ENCODE measurements at regions not wholly inside any gene's neighbourhood (a gene's known extent, or its start where the extent isn't known, plus 50 kb on each side); places are given as distances from the start of the nearest gene placed in this dataset.

- no peaks in the 10 kb centered on the region for H3K36me3 ChIP-seq (ENCODE audit: insufficient read depth, low read length)
- H3K9ac ChIP-seq (ENCODE audit: low read depth, low read length), result no peak overlapping the region
- no peaks in the 10 kb centered on the region for H3K9me3 ChIP-seq (ENCODE audit: control insufficient read depth, insufficient read depth, low read length)
- H3K4me1 ChIP-seq (ENCODE audit: insufficient read depth, low read length), result 0 out of 2 replicates have a peak, but pooled peaks cover under 1% of the 10 kb centered on the region
Measured at GRCh38 chr6:81446509-81446908, 306.0 kb downstream of the TENT5A start.

- no peaks in the 10 kb centered on the region for H3K4me1 ChIP-seq (ENCODE audit: insufficient read depth, low read length)
- 0 out of 2 replicates have a peak, but pooled peaks cover 5% of the 10 kb centered on the region for H3K9me3 ChIP-seq (ENCODE audit: control insufficient read depth, insufficient read depth, low read length)
- H3K9ac ChIP-seq (ENCODE audit: low read depth, low read length), result no peak overlapping the region
- no peaks in the 10 kb centered on the region for H3K36me3 ChIP-seq (ENCODE audit: insufficient read depth, low read length)
Measured at GRCh38 chr6:81439417-81439816, 313.1 kb downstream of the TENT5A start.

DNA sequence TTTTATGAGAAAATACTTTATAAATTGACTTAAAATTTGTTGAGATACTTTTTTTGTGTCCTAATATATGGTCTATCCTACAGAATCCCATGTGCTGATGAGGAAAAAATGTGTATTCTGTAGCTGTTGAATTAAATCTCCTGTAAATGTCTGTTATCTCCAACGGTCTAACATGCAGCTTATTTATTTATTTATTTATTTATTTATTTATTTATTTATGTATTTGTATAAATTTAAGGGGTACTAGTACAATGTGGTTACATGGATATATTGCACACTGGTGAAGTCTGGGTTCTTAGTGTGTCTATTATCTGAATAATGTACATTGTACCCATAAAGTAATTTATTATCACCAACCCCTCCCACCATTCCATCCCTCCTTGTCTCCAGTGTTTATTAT is 315.5 kb downstream of the TENT5A start:
- no peaks in the 10 kb centered on the region for H3K36me3 ChIP-seq (ENCODE audit: insufficient read depth, low read length)
- no peak overlapping the region for H3K9ac ChIP-seq (ENCODE audit: low read depth, low read length)
- H3K4me1 ChIP-seq (ENCODE audit: insufficient read depth, low read length), result no peaks in the 10 kb centered on the region
- H3K9me3 ChIP-seq (ENCODE audit: control insufficient read depth, insufficient read depth, low read length), result 0 out of 2 replicates have a peak, but pooled peaks cover 5% of the 10 kb centered on the region

GRCh38 chr6:81413306-81413705 is 339.2 kb downstream of the TENT5A start:
- H3K4me1 ChIP-seq (ENCODE audit: insufficient read depth, low read length), result no peaks in the 10 kb centered on the region
- no peak overlapping the region for H3K9ac ChIP-seq (ENCODE audit: low read depth, low read length)
- H3K9me3 ChIP-seq (ENCODE audit: control insufficient read depth, insufficient read depth, low read length), result no peaks in the 10 kb centered on the region
- no peaks in the 10 kb centered on the region for H3K36me3 ChIP-seq (ENCODE audit: insufficient read depth, low read length)

DNA sequence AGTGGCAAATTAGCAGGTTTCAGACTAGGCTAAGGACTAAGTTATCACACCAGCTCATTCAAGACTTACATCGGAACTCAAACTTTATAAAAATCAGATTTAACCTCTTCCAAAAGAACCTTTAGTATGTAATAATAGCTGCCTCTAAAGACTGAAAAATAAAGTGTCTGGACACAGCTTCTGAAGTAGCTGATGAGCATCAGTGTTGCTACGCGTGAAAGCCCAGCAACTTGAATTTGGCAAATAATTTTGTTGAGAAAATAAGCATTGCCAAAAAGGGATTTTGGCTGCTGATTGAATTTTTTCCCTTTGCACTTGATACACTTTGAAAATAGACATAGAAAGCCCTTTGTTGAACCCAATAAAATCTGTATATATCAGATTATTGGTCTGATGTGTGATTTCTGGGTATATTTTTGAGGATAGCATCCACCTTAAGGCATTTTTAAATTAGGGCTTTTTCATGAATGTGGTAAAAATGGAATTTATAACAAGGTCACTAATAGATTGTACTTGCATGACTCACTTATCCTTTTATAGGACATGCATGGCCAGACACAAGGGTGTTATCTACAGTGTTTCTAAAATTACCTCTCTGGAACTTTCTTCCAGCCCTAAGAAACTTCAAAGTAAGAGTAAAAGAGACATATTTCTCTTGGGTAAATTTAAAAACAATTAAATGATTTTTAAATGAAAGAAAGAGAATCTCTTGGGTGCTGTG is 350.4 kb downstream of the TENT5A start:
- Histone ChIP-seq H3K9ac (ENCODE audit: low read depth, low read length) (no peak overlapping the region), H3K9me3 (ENCODE audit: control insufficient read depth, insufficient read depth, low read length) (no peaks in the 10 kb centered on the region), H3K4me1 (ENCODE audit: insufficient read depth, low read length) (no peaks in the 10 kb centered on the region), H3K36me3 (ENCODE audit: insufficient read depth, low read length) (no peaks in the 10 kb centered on the region)

GRCh38 chr6:81396916-81397315 is 355.6 kb downstream of the TENT5A start:
- no peaks in the 10 kb centered on the region for H3K36me3 ChIP-seq (ENCODE audit: insufficient read depth, low read length)
- no peaks in the 10 kb centered on the region for H3K9me3 ChIP-seq (ENCODE audit: control insufficient read depth, insufficient read depth, low read length)
- no peaks in the 10 kb centered on the region for H3K4me1 ChIP-seq (ENCODE audit: insufficient read depth, low read length)
- no peak overlapping the region for H3K9ac ChIP-seq (ENCODE audit: low read depth, low read length)

- Histone ChIP-seq H3K9me3 (ENCODE audit: control insufficient read depth, insufficient read depth, low read length) (no peaks in the 10 kb centered on the region), H3K4me1 (ENCODE audit: insufficient read depth, low read length) (no peaks in the 10 kb centered on the region), H3K36me3 (ENCODE audit: insufficient read depth, low read length) (no peaks in the 10 kb centered on the region), H3K9ac (ENCODE audit: low read depth, low read length) (no peak overlapping the region)
Measured at GRCh38 chr6:81387163-81387562, 365.3 kb downstream of the TENT5A start.

GRCh38 chr6:81384921-81385320 is 367.6 kb downstream of the TENT5A start:
- Histone ChIP-seq H3K36me3 (ENCODE audit: insufficient read depth, low read length) (no peaks in the 10 kb centered on the region), H3K9me3 (ENCODE audit: control insufficient read depth, insufficient read depth, low read length) (no peaks in the 10 kb centered on the region), H3K4me1 (ENCODE audit: insufficient read depth, low read length) (no peaks in the 10 kb centered on the region), H3K9ac (ENCODE audit: low read depth, low read length) (no peak overlapping the region)

- Histone ChIP-seq H3K4me1 (ENCODE audit: insufficient read depth, low read length) (no peaks in the 10 kb centered on the region), H3K9ac (ENCODE audit: low read depth, low read length) (no peak overlapping the region), H3K9me3 (ENCODE audit: control insufficient read depth, insufficient read depth, low read length) (no peaks in the 10 kb centered on the region), H3K36me3 (ENCODE audit: insufficient read depth, low read length) (no peaks in the 10 kb centered on the region)
Measured at GRCh38 chr6:81383472-81383871, 369.0 kb downstream of the TENT5A start.

DNA sequence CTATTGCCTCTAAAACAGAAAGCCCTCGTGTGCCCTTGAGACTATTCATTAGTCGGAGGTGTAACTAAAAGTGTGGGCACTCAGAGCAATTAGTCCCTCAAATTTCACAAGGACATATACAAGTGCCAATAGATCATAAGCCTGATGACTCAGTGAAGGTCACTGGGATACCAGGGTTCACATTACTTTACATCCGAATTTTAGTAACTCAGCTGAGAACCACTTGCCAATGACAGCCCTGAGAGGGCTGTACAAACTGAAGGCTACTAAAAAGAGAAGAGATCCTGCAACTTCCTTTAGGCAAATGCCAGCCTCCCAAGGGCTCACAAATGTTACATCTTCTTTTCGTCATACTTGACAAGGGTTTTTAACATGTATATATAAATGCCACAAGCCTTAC is 369.6 kb downstream of the TENT5A start:
- no peaks in the 10 kb centered on the region for H3K4me1 ChIP-seq (ENCODE audit: insufficient read depth, low read length)
- H3K9ac ChIP-seq (ENCODE audit: low read depth, low read length), result no peak overlapping the region
- no peaks in the 10 kb centered on the region for H3K9me3 ChIP-seq (ENCODE audit: control insufficient read depth, insufficient read depth, low read length)
- H3K36me3 ChIP-seq (ENCODE audit: insufficient read depth, low read length), result no peaks in the 10 kb centered on the region

GRCh38 chr6:81381382-81381916 is 371.0 kb downstream of the TENT5A start:
- no peak overlapping the region for H3K9ac ChIP-seq (ENCODE audit: low read depth, low read length)
- H3K4me1 ChIP-seq (ENCODE audit: insufficient read depth, low read length), result no peaks in the 10 kb centered on the region
- no peaks in the 10 kb centered on the region for H3K9me3 ChIP-seq (ENCODE audit: control insufficient read depth, insufficient read depth, low read length)
- H3K36me3 ChIP-seq (ENCODE audit: insufficient read depth, low read length), result no peaks in the 10 kb centered on the region

DNA sequence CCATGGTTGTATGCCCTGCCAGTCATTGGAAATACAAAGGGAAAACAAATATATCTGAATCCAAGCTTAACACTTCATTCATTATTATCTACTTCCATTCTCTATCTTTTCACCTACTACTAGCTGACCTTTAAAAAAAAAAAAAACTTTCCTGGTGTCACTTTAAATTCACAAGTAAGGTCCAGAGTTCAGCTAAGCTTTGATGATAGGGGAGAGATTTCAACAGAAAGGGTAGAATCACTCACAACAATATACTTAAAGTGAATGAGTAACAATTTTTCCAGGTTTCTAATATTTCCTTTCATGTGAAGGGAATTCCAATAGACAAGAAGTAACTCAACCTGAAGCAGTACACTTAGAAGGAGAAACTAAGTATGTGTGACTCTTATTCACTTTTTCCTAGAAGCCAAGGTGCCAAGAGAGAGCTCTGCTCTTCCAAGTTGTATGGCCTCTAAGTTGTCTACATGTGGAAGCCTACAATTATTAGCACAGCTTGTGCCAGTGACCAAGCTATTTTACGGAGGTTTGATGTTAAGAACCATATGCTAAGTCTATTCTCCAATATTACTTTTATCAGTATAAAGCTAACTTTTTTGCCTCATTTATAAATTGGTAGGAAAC is 371.7 kb downstream of the TENT5A start:
- Histone ChIP-seq H3K36me3 (ENCODE audit: insufficient read depth, low read length) (no peaks in the 10 kb centered on the region), H3K4me1 (ENCODE audit: insufficient read depth, low read length) (no peaks in the 10 kb centered on the region), H3K9ac (ENCODE audit: low read depth, low read length) (no peak overlapping the region), H3K9me3 (ENCODE audit: control insufficient read depth, insufficient read depth, low read length) (no peaks in the 10 kb centered on the region)

- no peak overlapping the region for H3K9ac ChIP-seq (ENCODE audit: low read depth, low read length)
- H3K9me3 ChIP-seq (ENCODE audit: control insufficient read depth, insufficient read depth, low read length), result no peaks in the 10 kb centered on the region
- no peaks in the 10 kb centered on the region for H3K36me3 ChIP-seq (ENCODE audit: insufficient read depth, low read length)
- no peaks in the 10 kb centered on the region for H3K4me1 ChIP-seq (ENCODE audit: insufficient read depth, low read length)
Measured at GRCh38 chr6:81376745-81377144, 375.7 kb downstream of the TENT5A start.

- H3K9me3 ChIP-seq (ENCODE audit: control insufficient read depth, insufficient read depth, low read length), result no peaks in the 10 kb centered on the region
- no peak overlapping the region for H3K9ac ChIP-seq (ENCODE audit: low read depth, low read length)
- no peaks in the 10 kb centered on the region for H3K36me3 ChIP-seq (ENCODE audit: insufficient read depth, low read length)
- H3K4me1 ChIP-seq (ENCODE audit: insufficient read depth, low read length), result no peaks in the 10 kb centered on the region
Measured at GRCh38 chr6:81373414-81373813, 379.1 kb downstream of the TENT5A start.

DNA sequence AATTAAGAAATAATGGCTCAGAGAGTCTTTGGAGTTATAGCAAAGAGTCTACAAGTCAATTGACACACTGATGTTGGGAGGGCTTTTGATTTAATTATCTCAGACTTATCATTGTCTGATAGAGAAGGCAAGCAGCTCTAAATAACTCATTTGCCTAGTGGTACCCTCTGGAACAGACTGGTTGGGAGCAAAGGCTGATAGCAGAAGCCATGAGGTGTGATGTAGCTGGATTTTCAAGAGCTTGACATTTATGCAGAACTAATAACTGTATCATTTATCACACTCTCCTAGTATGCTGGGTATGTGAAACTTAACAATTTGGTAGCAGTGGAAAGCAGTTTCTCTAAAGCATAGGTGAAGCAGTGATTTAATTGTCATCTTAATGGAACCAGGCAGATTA is 380.6 kb downstream of the TENT5A start:
- H3K9ac ChIP-seq (ENCODE audit: low read depth, low read length), result no peak overlapping the region
- H3K4me1 ChIP-seq (ENCODE audit: insufficient read depth, low read length), result no peaks in the 10 kb centered on the region
- H3K9me3 ChIP-seq (ENCODE audit: control insufficient read depth, insufficient read depth, low read length), result no peaks in the 10 kb centered on the region
- no peaks in the 10 kb centered on the region for H3K36me3 ChIP-seq (ENCODE audit: insufficient read depth, low read length)
